C4-2B (cell line): ENCODE measurements at regions not wholly inside any gene's neighbourhood (a gene's known extent, or its start where the extent isn't known, plus 50 kb on each side); places are given as distances from the start of the nearest gene placed in this dataset.

Experiments
- H3K27ac ChIP-seq: fragments of 450-650 bp; 2 replicates; pipeline ENCODE4 v1.5.1; 2017
- ZFX ChIP-seq: fragments of 450-650 bp; IDR thresholded peaks from 2 replicates; pipeline ENCODE4 v1.6.1; 2017
- TF ChIP-seq, protein P1 (sequence below): fragments of 450-650 bp; conservative IDR thresholded peaks from 2 replicates; pipeline ENCODE4 v1.5.1; 2017; ENCODE audit warnings: mild to moderate bottlenecking

DNA sequence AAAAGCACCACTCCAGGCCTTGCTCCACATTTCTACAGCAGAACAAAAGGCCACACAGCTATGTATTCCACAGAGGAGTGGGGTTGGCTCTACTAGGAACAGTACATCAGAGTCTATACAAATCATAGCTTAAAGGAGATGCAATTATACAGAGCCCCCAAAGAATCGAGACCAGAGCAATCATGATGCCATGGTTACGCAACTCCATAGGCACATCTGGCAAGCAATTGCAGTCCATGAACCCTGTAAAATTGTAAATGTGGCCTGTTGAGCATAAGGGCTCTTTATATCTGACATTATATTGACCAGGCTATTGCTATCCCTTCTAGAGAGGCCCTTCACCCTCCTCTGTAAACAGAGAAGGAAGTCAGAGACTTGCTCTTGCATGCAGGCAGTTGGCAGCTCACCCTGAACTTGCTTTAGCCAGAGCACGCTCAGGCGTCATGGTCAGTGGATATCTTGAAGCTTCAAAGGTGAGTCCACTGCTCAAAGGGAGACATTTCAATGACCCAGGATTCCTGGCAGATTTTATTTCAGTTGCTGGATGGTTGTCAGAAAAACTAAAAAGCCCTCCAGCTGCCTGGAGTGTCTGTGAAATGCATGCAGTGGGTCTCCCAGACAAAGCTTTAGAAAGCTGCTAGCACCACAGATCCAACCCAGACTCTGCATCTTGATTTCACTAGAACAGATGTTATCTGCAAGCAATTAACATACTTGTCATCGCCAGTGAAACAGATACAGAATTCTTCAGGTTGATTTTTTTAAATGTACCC lies 357.2 kb downstream of the CENPW start:
- TF ChIP-seq, protein P1, sequence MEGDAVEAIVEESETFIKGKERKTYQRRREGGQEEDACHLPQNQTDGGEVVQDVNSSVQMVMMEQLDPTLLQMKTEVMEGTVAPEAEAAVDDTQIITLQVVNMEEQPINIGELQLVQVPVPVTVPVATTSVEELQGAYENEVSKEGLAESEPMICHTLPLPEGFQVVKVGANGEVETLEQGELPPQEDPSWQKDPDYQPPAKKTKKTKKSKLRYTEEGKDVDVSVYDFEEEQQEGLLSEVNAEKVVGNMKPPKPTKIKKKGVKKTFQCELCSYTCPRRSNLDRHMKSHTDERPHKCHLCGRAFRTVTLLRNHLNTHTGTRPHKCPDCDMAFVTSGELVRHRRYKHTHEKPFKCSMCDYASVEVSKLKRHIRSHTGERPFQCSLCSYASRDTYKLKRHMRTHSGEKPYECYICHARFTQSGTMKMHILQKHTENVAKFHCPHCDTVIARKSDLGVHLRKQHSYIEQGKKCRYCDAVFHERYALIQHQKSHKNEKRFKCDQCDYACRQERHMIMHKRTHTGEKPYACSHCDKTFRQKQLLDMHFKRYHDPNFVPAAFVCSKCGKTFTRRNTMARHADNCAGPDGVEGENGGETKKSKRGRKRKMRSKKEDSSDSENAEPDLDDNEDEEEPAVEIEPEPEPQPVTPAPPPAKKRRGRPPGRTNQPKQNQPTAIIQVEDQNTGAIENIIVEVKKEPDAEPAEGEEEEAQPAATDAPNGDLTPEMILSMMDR: no peak
- TF ChIP-seq ZFX: no peak
- H3K27ac ChIP-seq: no peak overlapping the region

DNA sequence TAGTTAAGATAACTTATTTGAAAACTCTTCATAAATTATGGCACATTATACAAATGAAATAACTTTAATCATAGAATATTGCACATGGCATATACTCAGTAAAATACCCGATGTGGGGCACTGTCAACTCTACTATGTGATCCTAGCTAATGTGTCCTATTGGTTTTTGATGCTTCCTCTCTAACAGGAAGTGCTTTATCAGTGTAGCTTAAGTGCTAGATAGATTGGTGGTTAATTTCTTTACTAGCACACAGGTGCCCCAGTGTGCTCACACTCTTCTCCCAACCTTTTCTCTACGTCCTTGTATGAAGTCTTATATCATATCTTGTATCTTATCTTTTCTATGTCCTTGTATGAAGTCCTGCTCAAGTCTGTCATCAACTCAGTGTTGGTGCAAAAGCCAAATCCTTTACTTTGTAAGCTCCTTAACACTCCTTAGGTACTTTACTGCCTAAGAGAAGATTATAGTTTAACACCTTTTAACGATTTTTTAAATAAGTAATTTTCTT lies 358.9 kb downstream of the CENPW start:
- H3K27ac ChIP-seq: no peak overlapping the region
- TF ChIP-seq ZFX: no peak
- TF ChIP-seq, protein P1: no peak

DNA sequence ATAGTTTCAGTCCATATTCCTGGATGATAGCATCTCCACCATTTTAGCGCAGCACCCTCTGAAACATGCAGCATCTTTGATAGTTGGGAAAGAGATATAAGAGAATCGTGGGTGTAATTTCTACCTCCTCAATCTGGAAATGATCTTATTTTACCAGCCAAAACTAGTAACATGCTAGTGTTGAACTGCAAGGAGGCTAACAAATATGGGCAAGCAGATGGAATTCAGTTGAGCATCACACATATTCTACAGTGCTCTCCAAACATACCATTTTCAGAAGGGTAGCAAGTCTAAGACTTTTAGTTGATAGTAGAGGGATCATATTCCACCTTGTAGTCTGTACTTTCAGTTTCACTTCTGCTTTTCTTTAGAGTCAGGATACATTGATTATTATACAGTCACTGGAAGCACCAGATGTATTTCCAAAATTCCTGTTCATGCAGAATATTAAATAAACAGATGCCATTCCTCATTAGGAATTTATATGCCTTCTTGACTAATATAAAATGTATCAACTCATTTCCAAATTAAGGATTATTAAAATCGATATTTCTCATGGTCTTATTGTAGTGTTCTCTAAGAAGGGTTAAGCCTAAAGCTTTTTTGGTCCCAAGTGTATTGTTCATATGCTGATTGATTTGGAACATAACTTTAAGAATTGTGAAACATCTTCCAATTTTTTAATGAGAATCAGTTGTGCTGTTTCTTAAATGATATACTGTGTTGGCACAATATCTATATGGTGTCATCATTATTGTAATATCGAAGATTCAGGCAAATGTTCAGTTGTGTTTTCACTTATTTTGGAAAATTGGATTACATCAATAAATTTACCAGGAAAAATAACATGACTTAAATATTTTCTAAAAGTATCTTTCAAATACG lies 362.0 kb downstream of the CENPW start:
- no peak overlapping the region for H3K27ac ChIP-seq
- TF ChIP-seq, protein P1: no peak
- no peak for TF ChIP-seq ZFX

DNA sequence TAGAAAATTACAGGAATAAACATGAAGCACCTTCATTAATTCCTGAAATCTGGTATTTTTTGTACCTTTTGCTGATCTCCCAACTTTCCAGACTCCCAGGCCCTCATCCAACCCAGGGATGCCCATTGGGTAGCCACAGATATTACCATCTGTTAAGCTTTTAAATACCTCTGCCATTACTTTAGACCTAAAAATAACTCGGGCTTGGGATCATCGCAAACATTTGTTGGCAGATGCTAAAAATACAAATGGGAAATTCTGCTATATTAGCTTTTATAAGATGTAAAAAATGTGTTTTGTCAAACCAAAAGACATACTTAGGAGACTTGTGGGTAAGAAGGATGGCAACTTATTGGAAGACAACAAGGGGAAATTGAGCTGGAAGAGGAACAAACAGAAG lies 376.1 kb downstream of the CENPW start:
- TF ChIP-seq ZFX: no peak
- TF ChIP-seq, protein P1: no peak
- H3K27ac ChIP-seq: no peak overlapping the region

DNA sequence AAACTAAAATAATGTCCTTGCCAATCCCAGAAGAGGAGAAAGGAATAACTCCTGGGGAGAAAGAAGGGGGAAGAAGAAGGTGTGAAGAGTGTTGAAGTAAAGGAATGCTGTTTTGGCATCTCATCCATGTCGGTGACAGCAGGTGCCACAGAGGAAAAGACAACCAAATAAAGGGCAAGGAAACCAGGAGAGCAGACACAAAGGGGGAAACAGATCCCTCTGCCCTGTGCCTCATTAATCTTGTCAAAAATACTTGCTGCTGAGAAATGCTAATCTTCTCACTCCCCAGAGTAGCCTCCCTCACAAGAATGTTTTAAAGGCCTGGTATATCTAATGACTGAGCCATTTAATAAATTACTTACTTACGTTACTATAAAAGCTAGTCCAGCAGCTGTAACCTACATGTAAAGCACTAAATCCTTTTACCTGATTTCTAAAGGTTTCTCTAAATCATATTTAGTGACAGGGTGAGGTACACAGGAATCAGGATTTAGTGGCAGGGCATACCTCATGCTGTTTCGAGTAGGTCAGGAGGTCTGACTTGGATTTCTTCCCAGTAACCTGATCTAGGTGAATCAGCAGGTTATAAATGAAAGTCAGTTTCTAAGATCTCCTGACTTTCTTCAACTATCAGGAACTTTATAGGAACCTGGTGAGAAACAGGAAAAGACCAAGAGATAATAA lies 377.1 kb downstream of the CENPW start:
- TF ChIP-seq ZFX: no peak
- TF ChIP-seq, protein P1: no peak
- no peak overlapping the region for H3K27ac ChIP-seq

DNA sequence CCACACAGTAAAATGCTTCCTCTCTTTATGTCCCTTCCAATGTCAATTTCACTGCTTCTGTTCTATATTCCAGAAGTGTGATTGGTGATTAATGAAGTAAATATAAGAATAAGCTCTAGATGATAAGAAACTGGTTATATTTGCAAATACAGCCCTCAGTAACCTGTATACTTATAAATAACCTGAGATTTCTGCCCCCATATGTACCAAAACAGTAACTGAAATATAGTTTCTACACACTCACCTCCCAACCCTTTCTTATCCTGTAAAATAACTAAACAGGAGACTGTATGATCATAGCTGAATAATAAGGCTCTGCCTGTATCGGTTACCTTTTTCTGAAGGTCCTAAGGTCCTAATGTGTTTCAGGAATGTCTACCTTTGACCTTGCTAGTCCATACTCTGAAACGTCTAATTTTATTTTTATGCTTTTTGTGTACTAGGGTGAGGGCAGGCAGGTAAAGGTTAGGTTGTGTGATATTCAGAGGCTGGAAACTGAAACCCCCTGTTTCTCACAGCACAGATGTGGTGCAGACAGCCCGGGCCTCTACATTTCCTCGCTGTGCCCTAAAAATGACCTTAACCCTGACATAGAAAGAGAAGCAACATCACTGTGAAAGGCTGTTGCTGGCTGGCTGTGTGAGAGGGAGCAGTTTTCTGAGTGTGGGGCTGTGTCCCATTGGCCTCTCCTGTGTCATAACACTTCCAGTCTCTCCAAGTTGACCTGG lies 378.8 kb downstream of the CENPW start:
- H3K27ac ChIP-seq: no peak overlapping the region

More for the DNA sequence above, 378.8 kb downstream of the CENPW start:
- TF ChIP-seq ZFX: no peak
- TF ChIP-seq, protein P1: no peak
